Spleen (tissue), 11 donors: ENCODE measurements at regions not wholly inside any gene's neighbourhood (a gene's known extent, or its start where the extent isn't known, plus 50 kb on each side); places are given as distances from the start of the nearest gene placed in this dataset.

Experiments
- DNase-seq: peaks from one replicate; pipeline ENCODE4 v3.0.0-alpha.2; 2020
- H3K27ac ChIP-seq, 8 donors: fragments of 200-600 bp; sonication (generic) in 7 of 8; 1 replicate in 4 of 8; 2 replicates in 4 of 8; pipeline versions ENCODE4 v1.5.0 to v1.8.0; 2016 to 2021; ENCODE audit warnings: inconsistent platforms in 4 of 8, mild to moderate bottlenecking in 4 of 8, moderate library complexity in 1 of 8
- H3K27me3 ChIP-seq, 7 donors: fragments of 200-600 bp; sonication (generic) in 6 of 7; replicated peaks in 1 of 7; 1 replicate in 4 of 7; 2 replicates in 3 of 7; pipeline versions ENCODE4 v1.5.0 to v1.8.0; 2016 to 2021; ENCODE audit warnings: inconsistent platforms in 3 of 7, mild to moderate bottlenecking in 1 of 7
- H3K36me3 ChIP-seq, 6 donors: fragments of 200-600 bp; sonication (generic) in 5 of 6; 1 replicate in 4 of 6; 2 replicates in 2 of 6; pipeline versions ENCODE4 v1.5.0 to v1.8.0; 2016 to 2021; ENCODE audit warnings: inconsistent platforms in 2 of 6
- H3K4me1 ChIP-seq, 6 donors: fragments of 200-600 bp; sonication (generic) in 5 of 6; 1 replicate in 3 of 6; 2 replicates in 3 of 6; pipeline versions ENCODE4 v1.5.0 to v1.8.0; 2016 to 2021; ENCODE audit warnings: inconsistent platforms in 3 of 6
- H3K4me3 ChIP-seq, 8 donors: fragments of 200-600 bp; sonication (generic) in 7 of 8; 1 replicate in 4 of 8; 2 replicates in 4 of 8; pipeline versions ENCODE4 v1.5.0 to v1.8.0; 2016 to 2021; ENCODE audit warnings: inconsistent platforms in 4 of 8, mild to moderate bottlenecking in 4 of 8, moderate library complexity in 2 of 8
- H3K9me3 ChIP-seq, 8 donors: fragments of 200-600 bp; sonication (generic) in 7 of 8; 1 replicate in 4 of 8; 2 replicates in 4 of 8; pipeline versions ENCODE4 v1.5.0 to v1.8.0; 2016 to 2021; ENCODE audit warnings: inconsistent platforms in 4 of 8
- POLR2A ChIP-seq, 3 donors: fragments of 450-650 bp; IDR thresholded peaks; one replicate each; pipeline ENCODE4 v1.5.1; 2017; ENCODE audit warnings: antibody characterized with exemption in 3 of 3, mild to moderate bottlenecking in 1 of 3
- POLR2AphosphoS5 ChIP-seq, 3 donors: sonication (generic); formaldehyde crosslinking; IDR thresholded peaks; one replicate each; pipeline ENCODE4 v1.5.1; 2017; ENCODE audit warnings: antibody characterized with exemption in 3 of 3
- WGBS, 5 donors: extraction: QIAGEN DNeasy Blood & Tissue Kit in 3 of 5; methylation state at CpG; one replicate each; pipeline versions ENCODE4 v1.1.5 to v1.1.7; 2013 to 2018; 5-methylcytosine and 5-hydroxymethylcytosine counted together
- intact Hi-C: fragments of 100-400 bp; cut with DNase I; formaldehyde crosslinking; loops from one replicate; pipeline ENCODE4 v1.15.0; 2023; ENCODE audit warnings: low total_unique reads
- TF ChIP-seq, protein P1 (sequence below), 11 experiments: fragments of 200-600 bp in 7 of 11; fragments of 450-650 bp in 4 of 11; sonication (generic) in 4 of 11; IDR thresholded peaks in 8 of 11; conservative IDR thresholded peaks in 3 of 11; 1 replicate in 7 of 11; 2 replicates in 4 of 11; pipeline versions ENCODE4 v1.4.0 to v1.8.0; 2016 to 2021; ENCODE audit warnings: antibody characterized with exemption in 11 of 11, inconsistent platforms in 4 of 11, mild to moderate bottlenecking in 1 of 11
- donor health status: healthy with polysubstance abuse.
- donor health status: DM: no; HTN: no; CAD: no; lungs with moderate emphysema.
- donor health status: DM: no; HTN: no; CAD: no.
- donor health status: Bipolar disorder and iron deficiency.
- donor health status: healthy.
- donor health status: DM: no; HTN: no; CAD: no.
- donor health status: DM: yes; HTN: yes; CAD: no.

DNA sequence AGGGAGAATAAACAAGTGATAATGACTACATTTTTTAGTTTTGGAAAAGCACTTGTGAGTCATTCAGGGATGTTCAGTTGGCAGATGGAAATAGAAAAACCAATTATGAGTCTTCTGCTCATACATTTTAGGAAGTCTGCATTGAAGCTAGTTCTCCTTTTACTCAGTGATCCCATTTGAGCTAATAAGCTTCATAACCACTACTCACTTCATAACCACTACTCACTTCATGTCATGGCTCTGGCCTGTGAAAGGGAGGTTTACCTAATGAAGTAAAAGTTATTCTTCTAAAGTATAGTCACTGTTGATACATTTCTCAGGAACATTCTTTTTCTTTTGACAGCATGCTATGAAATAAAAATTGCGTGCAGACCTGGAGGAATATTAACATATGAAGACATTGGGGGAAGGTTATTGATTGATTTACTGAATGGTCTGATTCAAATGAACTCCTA is 948.7 kb downstream of the TSN start:
- intact Hi-C loops, result no loop called here
- DNase-seq, result no peak

GRCh38 chr2:122705746-122706145 is 950.3 kb downstream of the TSN start:
- WGBS, 5 donors, result 88 to 100% (median 92%) methylated on average over 1 of the region's 1 CpG
- Histone ChIP-seq H3K27me3 (no peaks in the 10 kb centered on the region), H3K4me1 (no peaks in the 10 kb centered on the region), H3K36me3 (no peaks in the 10 kb centered on the region), H3K4me3 (no peak overlapping the region), H3K9me3 (no peaks in the 10 kb centered on the region), H3K27ac (no peak overlapping the region)
- DNase-seq, result no peak
- no peak for TF ChIP-seq POLR2AphosphoS5 (IDR thresholded peaks at IDR 0.05)
- TF ChIP-seq, protein P1, sequence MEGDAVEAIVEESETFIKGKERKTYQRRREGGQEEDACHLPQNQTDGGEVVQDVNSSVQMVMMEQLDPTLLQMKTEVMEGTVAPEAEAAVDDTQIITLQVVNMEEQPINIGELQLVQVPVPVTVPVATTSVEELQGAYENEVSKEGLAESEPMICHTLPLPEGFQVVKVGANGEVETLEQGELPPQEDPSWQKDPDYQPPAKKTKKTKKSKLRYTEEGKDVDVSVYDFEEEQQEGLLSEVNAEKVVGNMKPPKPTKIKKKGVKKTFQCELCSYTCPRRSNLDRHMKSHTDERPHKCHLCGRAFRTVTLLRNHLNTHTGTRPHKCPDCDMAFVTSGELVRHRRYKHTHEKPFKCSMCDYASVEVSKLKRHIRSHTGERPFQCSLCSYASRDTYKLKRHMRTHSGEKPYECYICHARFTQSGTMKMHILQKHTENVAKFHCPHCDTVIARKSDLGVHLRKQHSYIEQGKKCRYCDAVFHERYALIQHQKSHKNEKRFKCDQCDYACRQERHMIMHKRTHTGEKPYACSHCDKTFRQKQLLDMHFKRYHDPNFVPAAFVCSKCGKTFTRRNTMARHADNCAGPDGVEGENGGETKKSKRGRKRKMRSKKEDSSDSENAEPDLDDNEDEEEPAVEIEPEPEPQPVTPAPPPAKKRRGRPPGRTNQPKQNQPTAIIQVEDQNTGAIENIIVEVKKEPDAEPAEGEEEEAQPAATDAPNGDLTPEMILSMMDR (IDR thresholded peaks at IDR 0.05 in 8 of 11, conservative IDR thresholded peaks at IDR 0.05 in 3 of 11), result no peak
- intact Hi-C loops, result no loop called here

More for the DNA sequence above, 948.7 kb downstream of the TSN start:
- H3K27me3 ChIP-seq, result no peaks in the 10 kb centered on the region
- no peaks in the 10 kb centered on the region for H3K36me3 ChIP-seq
- no peak for TF ChIP-seq POLR2A (IDR thresholded peaks at IDR 0.05)
- TF ChIP-seq, protein P1 (IDR thresholded peaks at IDR 0.05 in 8 of 11, conservative IDR thresholded peaks at IDR 0.05 in 3 of 11), result no peak
- TF ChIP-seq POLR2AphosphoS5 (IDR thresholded peaks at IDR 0.05), result no peak
- H3K4me1 ChIP-seq, result no peaks in the 10 kb centered on the region
- H3K9me3 ChIP-seq, result no peaks in the 10 kb centered on the region
- WGBS, 5 donors, result 71 to 89% (median 86%) methylated on average over 1 of the region's 1 CpG
- H3K27ac ChIP-seq, result no peak overlapping the region
- H3K4me3 ChIP-seq, result no peak overlapping the region

- H3K27me3 ChIP-seq, result no peaks in the 10 kb centered on the region
- WGBS, 5 donors, result 44 to 76% (median 68%) methylated on average over 3 of the region's 3 CpGs
- TF ChIP-seq, protein P1 (IDR thresholded peaks at IDR 0.05 in 8 of 11, conservative IDR thresholded peaks at IDR 0.05 in 3 of 11), result no peak
- TF ChIP-seq POLR2AphosphoS5 (IDR thresholded peaks at IDR 0.05) (no peak), POLR2A (IDR thresholded peaks at IDR 0.05) (no peak)
Measured at GRCh38 chr2:122706757-122707223, 951.3 kb downstream of the TSN start.

GRCh38 chr2:122707224-122707824 is 951.9 kb downstream of the TSN start:
- DNase-seq, result no peak
- intact Hi-C loops, result no loop called here
- Histone ChIP-seq H3K9me3 (peaks cover 0 to 11% (median 0%) of the 10 kb centered on the region in 8 donors), H3K4me3 (no peak overlapping the region), H3K27me3 (no peaks in the 10 kb centered on the region), H3K4me1 (no peaks in the 10 kb centered on the region), H3K36me3 (no peaks in the 10 kb centered on the region), H3K27ac (peak overlapping the region in 2 of 8 donors; percentile 22 to 53)
- 60 to 81% (median 74%) methylated on average over 1 of the region's 1 CpG for WGBS, 5 donors
- TF ChIP-seq POLR2A (IDR thresholded peaks at IDR 0.05) (no peak), POLR2AphosphoS5 (IDR thresholded peaks at IDR 0.05) (no peak)
- TF ChIP-seq, protein P1 (IDR thresholded peaks at IDR 0.05 in 8 of 11, conservative IDR thresholded peaks at IDR 0.05 in 3 of 11), result no peak

More at GRCh38 chr2:122706757-122707223, 951.3 kb downstream of the TSN start:
- no peak for DNase-seq
- intact Hi-C loops, result no loop called here
- H3K9me3 ChIP-seq, result peaks cover 0 to 5% (median 0%) of the 10 kb centered on the region in 8 donors
- no peaks in the 10 kb centered on the region for H3K4me1 ChIP-seq
- H3K27ac ChIP-seq, result peak overlapping the region in 2 of 8 donors; percentile 22 to 53
- H3K36me3 ChIP-seq, result no peaks in the 10 kb centered on the region
- no peak overlapping the region for H3K4me3 ChIP-seq
